ENCODE measurements at regions not wholly inside any gene's neighbourhood (a gene's known extent, or its start where the extent isn't known, plus 50 kb on each side); places are given as distances from the start of the nearest gene placed in this dataset.

DNA sequence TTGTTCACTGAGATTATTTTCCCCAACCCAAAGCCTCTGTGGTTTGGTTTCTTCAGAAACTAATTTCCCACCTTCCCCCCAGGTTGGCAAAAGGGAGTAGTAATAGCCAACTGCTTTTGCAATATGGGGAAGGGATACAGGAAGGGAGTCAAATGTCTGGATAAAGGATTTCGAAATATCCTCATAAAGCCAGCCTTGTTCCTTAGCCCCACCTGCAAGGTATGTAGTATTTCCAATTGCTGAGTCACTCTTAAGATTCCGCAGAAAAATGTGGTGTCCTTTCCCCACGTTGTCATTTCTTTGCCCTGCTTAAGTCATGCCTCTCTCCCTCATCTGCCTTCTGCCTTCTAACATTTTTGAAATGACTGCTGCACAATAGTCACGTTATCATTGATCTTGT lies 138.8 kb upstream of the DCAF8L1 start:
- Histone ChIP-seq H3K4me2 (no peak overlapping the region), H3K4me3 (no peak overlapping the region), H3K4me1 (peaks cover 0 to 7% (median 1%) of the 10 kb centered on the region in 10 experiments; a peak in 14 of 20 replicates), H3K9me3 (replicated peaks in 1 of 11) (no peaks in the 10 kb centered on the region), H3K9ac (no peak overlapping the region), H3K27me3 (peaks cover 70 to 100% (median 98%) of the 10 kb centered on the region in 11 experiments), H3K27ac (no peak overlapping the region), H3K36me3 (no peaks in the 10 kb centered on the region), H4K20me1 (no peaks in the 10 kb centered on the region)
- peak in 2 of 11 experiments; percentile 28 to 40; a peak in 1 of 22 replicates for TF ChIP-seq Cebpa-rat (IDR thresholded peaks at IDR 0.05)

DNA sequence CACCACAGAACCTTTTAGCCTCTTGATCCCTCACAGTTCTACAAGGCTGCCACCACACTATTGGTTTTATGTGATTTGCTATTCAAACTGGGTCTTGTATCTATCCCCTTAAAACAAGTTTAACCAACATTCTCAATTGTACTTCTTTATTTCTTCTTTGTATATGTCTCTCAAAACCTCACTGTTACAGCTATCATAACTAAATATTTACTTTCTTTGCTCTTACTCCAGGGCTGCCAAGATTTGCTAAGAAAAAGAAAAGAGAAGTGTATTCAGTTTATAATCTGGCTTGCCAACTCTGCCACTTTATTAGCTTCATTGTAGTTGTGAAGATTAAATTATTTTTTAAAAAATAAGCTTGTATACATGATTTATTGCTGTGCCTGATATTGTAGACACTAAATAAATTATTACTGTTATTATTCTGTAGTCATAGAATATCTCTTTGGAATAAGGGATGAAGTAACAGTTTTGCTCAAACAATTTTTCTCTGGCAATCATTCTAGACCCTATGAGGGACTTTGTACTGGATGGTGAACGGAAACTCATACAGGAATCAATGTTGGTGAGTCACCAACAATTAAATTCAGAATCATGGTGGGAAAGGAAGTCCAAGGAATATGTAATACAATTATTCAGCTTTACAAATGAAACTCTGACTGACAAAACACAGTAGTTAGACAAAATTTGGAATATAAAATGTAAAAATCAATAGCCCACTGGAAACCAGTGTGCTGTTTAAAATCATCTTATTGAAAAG lies 127.1 kb upstream of the DCAF8L1 start:
- no peaks in the 10 kb centered on the region for H4K20me1 ChIP-seq
- no peak overlapping the region for H3K27ac ChIP-seq
- no peaks in the 10 kb centered on the region for H3K36me3 ChIP-seq
- peaks cover 82 to 100% (median 99%) of the 10 kb centered on the region in 11 experiments for H3K27me3 ChIP-seq
- H3K9me3 ChIP-seq (replicated peaks in 1 of 11): peaks cover 0 to 6% (median 0%) of the 10 kb centered on the region in 11 experiments; a peak in 3 of 22 replicates
- H3K4me1 ChIP-seq: peaks cover 3 to 20% (median 17%) of the 10 kb centered on the region in 10 experiments; a peak in 17 of 20 replicates
- no peak for TF ChIP-seq Cebpa-rat (IDR thresholded peaks at IDR 0.05)
- no peak overlapping the region for H3K9ac ChIP-seq
- H3K4me3 ChIP-seq: no peak overlapping the region
- H3K4me2 ChIP-seq: no peak overlapping the region

DNA sequence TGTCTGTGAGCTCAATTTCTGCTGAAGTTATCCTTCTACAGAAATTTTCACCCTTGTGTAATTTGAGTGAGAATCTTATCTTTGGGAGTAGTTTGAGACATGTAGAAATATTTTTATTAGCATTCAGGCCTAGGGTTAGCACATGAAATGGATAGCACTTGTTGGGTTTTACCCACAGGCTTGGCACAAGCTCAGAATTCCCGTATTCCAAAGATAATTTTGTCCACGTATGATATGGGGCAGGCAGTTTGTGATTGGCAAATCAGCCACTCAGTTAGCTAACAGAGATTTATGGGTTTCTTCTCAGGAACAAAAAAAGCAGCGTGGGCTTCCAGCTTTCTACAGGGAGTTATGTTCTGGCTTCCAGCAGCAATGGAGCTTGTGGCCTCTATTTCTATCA lies 117.9 kb upstream of the DCAF8L1 start:
- no peak overlapping the region for H3K4me2 ChIP-seq
- no peak for TF ChIP-seq Cebpa-rat (IDR thresholded peaks at IDR 0.05)

DNA sequence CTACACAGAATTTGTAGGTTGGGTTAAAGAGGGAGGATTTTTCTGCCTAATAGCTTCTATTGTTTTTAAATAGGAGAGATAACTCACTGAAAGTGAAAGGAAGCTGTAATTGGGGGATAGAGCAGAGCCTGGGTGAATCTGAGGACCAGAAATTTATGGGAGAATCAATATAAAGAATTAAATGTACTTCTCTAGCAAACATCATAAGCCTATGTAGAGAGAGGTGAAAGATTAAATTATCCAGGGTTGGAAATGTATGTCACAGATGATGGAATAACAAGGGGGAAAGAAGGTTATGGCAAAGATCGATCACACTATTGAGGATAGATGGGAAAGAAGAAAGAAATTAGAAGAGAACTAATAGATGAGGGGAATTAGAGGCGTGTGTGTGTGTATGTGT lies 104.4 kb upstream of the DCAF8L1 start:
- H4K20me1 ChIP-seq: peaks cover 0 to 3% (median 0%) of the 10 kb centered on the region in 11 experiments; a peak in 2 of 22 replicates
- H3K27me3 ChIP-seq: peaks cover 49 to 94% (median 90%) of the 10 kb centered on the region in 11 experiments
- H3K9me3 ChIP-seq (replicated peaks in 1 of 11): peaks cover 0 to 6% (median 0%) of the 10 kb centered on the region in 11 experiments; a peak in 2 of 22 replicates
- H3K36me3 ChIP-seq: no peaks in the 10 kb centered on the region
- TF ChIP-seq Cebpa-rat (IDR thresholded peaks at IDR 0.05): no peak
- H3K4me3 ChIP-seq: no peak overlapping the region
- no peak overlapping the region for H3K27ac ChIP-seq
- no peak overlapping the region for H3K9ac ChIP-seq
- H3K4me2 ChIP-seq: no peak overlapping the region
- H3K4me1 ChIP-seq: no peaks in the 10 kb centered on the region

More for the DNA sequence above, 117.9 kb upstream of the DCAF8L1 start:
- Histone ChIP-seq H3K9ac (no peak overlapping the region), H3K36me3 (no peaks in the 10 kb centered on the region), H3K9me3 (replicated peaks in 1 of 11) (peaks cover 0 to 6% (median 0%) of the 10 kb centered on the region in 11 experiments; a peak in 2 of 22 replicates), H3K4me3 (no peak overlapping the region), H4K20me1 (no peaks in the 10 kb centered on the region), H3K27ac (no peak overlapping the region), H3K4me1 (peaks cover 0 to 10% (median 0%) of the 10 kb centered on the region in 10 experiments; a peak in 2 of 20 replicates), H3K27me3 (peaks cover 57 to 71% (median 69%) of the 10 kb centered on the region in 11 experiments)

DNA sequence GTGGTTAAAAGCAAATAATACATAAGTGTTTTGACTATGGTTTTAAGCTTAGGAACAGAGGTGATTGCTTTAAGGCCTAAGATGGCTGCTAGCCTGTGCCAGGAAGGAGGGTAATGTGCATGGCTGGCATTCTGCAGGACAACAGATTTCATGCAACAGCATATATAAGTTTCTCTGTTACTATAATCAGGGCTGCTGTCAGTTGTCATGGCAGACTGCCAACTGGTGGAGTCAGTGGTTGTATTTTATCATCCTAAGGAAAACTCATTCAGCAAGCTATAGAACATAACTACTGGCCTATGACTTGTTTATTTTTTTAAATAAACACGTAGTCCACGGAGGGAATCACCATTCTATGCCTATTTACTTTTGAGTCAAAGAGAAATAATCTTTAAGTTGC lies 77.7 kb upstream of the DCAF8L1 start:
- Histone ChIP-seq H3K4me1 (no peaks in the 10 kb centered on the region), H3K9ac (no peak overlapping the region), H3K27me3 (peaks cover 7 to 78% (median 47%) of the 10 kb centered on the region in 11 experiments; a peak in 19 of 22 replicates), H3K9me3 (replicated peaks in 1 of 11) (peaks cover 10 to 20% (median 14%) of the 10 kb centered on the region in 11 experiments), H4K20me1 (no peaks in the 10 kb centered on the region), H3K36me3 (no peaks in the 10 kb centered on the region), H3K27ac (no peak overlapping the region), H3K4me2 (no peak overlapping the region), H3K4me3 (no peak overlapping the region)
- no peak for TF ChIP-seq Cebpa-rat (IDR thresholded peaks at IDR 0.05)

DNA sequence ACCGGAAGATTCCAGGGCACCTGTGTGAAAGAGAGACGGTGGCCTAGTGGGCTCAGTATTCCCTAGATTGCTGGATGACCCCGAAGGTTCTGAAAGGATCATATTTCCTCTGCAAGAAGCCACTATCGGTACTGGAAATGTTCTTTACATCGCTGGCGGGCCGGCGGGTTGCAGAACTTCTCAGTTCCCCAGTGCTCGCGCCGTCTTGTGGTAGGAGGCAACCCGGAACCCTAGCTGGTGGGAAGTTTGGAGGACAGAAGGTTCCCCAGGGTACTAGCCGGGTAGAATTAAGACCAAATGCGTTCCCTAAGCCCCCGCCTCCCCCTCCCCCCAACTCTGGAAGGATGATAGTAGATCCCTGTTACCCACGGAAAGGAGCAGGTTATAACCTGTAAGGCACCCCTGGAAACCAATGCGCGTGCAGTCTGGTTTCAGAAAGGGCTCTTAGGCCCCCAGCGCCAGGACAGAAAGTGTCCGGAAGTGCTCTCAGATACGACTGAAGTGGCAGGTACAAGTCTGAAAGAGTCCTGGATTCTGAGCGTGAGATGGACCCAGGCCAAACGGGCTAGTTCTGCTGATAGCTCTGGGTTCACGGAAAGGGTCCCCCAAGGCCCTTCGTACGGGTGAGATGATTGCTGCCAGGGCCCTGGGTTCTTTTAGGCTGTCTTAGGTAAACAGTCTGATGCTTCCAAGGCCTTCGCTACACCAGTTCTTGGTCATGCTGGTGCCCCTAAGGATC lies 61.7 kb upstream of the DCAF8L1 start:
- no peak overlapping the region for H3K27ac ChIP-seq
- H3K27me3 ChIP-seq: peaks cover 15 to 80% (median 62%) of the 10 kb centered on the region in 11 experiments; a peak in 20 of 22 replicates
- no peak overlapping the region for H3K4me3 ChIP-seq
- H3K36me3 ChIP-seq: no peaks in the 10 kb centered on the region
- TF ChIP-seq Cebpa-rat (IDR thresholded peaks at IDR 0.05): no peak
- H3K4me1 ChIP-seq: no peaks in the 10 kb centered on the region
- H3K4me2 ChIP-seq: no peak overlapping the region
- H3K9me3 ChIP-seq (replicated peaks in 1 of 11): peaks cover 0 to 32% (median 11%) of the 10 kb centered on the region in 11 experiments; a peak in 12 of 22 replicates
- H4K20me1 ChIP-seq: no peaks in the 10 kb centered on the region
- H3K9ac ChIP-seq: no peak overlapping the region

DNA sequence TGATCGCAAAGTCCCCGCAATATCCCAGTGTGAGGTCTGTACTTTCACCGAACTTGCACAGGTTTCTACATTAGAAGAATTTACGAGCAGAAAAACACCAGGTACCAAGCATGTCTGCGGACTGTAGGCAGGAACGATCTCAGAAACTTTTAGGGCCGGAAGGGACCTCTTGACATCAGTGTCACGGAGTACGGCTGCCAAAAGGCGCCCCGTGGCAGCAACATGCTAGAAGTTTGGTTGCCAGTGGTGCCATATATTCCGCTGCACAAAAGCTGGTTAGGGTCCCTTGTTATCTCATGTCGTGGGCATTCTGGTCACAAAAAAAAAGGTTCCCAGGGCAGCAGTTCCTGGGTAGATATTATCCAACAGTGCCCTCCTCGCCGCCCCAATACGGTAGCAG lies 61.0 kb upstream of the DCAF8L1 start:
- no peak overlapping the region for H3K4me3 ChIP-seq
- H3K4me2 ChIP-seq: no peak overlapping the region
- H3K36me3 ChIP-seq: no peaks in the 10 kb centered on the region
- H3K9me3 ChIP-seq (replicated peaks in 1 of 11): peaks cover 0 to 32% (median 15%) of the 10 kb centered on the region in 11 experiments; a peak in 12 of 22 replicates
- TF ChIP-seq Cebpa-rat (IDR thresholded peaks at IDR 0.05): no peak
- H3K4me1 ChIP-seq: no peaks in the 10 kb centered on the region
- H4K20me1 ChIP-seq: no peaks in the 10 kb centered on the region
- H3K27ac ChIP-seq: no peak overlapping the region
- H3K9ac ChIP-seq: no peak overlapping the region
- peaks cover 22 to 87% (median 65%) of the 10 kb centered on the region in 11 experiments; a peak in 20 of 22 replicates for H3K27me3 ChIP-seq

DNA sequence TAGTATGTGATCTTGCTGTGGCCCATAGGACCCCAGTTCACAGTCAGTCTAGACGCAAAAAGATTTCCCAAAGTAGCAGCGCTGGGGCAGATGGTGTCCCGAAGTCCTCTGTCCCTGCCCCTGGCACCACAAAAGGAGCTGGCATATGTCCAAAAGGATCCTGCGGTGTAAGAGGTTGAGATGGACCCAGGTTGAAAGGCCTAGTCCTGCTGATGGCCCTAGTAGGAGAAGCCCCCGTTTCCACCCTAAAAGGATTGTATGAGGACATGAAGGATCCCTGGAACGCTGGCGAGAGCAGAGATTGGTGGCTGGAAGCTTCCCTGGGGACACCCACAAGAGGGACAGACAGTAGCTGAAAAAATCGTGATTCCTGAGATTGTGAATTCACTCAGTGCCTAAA lies 58.0 kb upstream of the DCAF8L1 start:
- H3K36me3 ChIP-seq: no peaks in the 10 kb centered on the region
- TF ChIP-seq Cebpa-rat (IDR thresholded peaks at IDR 0.05): no peak
- H3K4me2 ChIP-seq: no peak overlapping the region
- no peaks in the 10 kb centered on the region; a peak in 1 of 22 replicates for H4K20me1 ChIP-seq
- H3K27me3 ChIP-seq: peaks cover 21 to 81% (median 54%) of the 10 kb centered on the region in 11 experiments; a peak in 19 of 22 replicates
- H3K4me3 ChIP-seq: no peak overlapping the region
- no peak overlapping the region for H3K9ac ChIP-seq
- H3K27ac ChIP-seq: no peak overlapping the region
- H3K9me3 ChIP-seq (replicated peaks in 1 of 11): peaks cover 0 to 32% (median 15%) of the 10 kb centered on the region in 11 experiments; a peak in 12 of 22 replicates
- H3K4me1 ChIP-seq: no peaks in the 10 kb centered on the region

All from BLaER1 treated with 17β-estradiol and CSF1 and Interleukin-3, amounts not matched to agents 10 nM and 100 nM (cell line).